DMS114 treated with DMSO at 0.1 percent for 48 hours (cell line): ENCODE measurements at regions not wholly inside any gene's neighbourhood (a gene's known extent, or its start where the extent isn't known, plus 50 kb on each side); places are given as distances from the start of the nearest gene placed in this dataset.

Experiments used
- DNase-seq: peaks from one replicate; lab custom pipeline; 2025; ENCODE audit not compliant: unreplicated experiment; lab: John Stamatoyannopoulos, UW

DNA sequence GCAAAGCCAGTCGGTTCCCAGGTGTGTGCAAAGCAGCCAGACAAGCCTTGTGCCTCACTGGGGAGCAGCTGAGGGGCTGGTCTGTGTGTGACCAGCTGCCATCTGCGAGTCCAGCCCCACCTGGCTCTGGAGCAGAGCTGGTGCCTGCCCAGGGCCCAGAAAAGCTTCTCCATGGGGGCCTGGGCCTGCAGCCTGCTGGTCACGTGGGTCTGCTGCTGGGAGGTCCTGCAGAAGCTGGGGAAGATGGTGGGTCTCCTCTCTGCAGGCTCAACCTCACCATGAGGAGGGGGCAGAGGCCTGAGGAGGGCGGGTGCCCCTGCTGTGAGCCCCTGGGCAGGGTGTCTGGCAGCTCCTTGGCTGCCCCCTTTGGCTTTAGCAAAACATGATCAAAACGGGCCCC is 71.9 kb downstream of the ENGASE start:
- no peak for DNase-seq

DNA sequence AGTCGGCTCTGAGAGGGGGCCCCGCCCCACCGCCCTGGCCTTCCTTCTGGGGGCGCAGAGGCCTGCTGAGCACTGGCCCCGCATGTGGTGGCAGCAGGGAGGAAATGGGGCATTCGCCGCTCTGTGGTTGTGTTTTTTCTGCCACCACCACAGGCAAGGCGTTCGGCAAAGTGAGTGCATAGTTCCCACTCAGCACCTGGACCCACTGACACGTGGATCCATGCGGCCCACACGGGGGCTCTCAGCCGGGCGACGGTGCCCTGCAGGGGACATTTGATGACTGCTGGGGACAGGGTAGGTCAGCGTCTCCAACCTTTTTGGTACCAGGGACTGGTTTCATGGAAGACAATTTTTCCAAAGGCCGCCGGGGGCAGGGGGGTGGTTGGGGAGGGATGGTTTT is 70.9 kb downstream of the ENGASE start:
- no peak for DNase-seq

DNA sequence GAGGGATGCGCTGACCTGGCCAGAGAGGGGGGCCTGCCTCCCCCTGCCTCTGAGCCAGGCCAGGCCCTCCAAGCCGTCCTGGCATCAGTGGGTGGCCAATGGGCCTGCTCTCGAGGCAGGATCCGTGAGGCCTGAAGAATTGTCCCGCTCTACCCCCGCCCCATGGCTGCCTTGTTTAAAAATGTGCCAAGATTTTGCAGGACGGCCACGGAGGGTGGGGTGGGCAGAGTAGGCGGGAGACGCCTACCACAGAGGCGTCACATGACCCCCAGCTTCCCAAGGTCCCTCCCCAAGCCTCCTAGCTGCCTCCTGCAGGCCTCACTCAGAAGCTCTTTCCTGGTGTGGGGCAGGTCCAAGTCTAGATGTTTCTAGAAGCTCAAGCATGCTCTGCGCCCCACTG is 69.5 kb downstream of the ENGASE start:
- DNase-seq: no peak

DNA sequence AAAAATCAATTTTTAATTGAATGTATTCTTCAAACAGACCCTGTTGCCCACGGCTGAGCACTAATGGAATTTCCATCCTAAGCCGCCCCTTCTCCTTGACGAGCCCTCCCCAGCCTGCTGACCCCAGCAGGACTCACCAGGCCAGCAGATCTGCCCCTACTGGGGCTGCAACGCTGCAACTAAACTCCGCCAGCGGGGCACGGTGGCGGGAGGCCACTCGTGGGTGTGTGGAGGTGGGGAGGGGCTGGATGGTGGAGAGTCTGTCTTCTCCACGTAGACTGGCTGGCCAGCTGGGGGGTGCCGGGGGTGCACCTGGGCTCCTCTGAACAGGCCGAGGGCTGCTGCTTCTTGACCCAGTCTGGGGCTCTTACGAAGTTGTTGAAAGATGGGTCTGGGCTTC is 67.8 kb downstream of the ENGASE start:
- no peak for DNase-seq

DNA sequence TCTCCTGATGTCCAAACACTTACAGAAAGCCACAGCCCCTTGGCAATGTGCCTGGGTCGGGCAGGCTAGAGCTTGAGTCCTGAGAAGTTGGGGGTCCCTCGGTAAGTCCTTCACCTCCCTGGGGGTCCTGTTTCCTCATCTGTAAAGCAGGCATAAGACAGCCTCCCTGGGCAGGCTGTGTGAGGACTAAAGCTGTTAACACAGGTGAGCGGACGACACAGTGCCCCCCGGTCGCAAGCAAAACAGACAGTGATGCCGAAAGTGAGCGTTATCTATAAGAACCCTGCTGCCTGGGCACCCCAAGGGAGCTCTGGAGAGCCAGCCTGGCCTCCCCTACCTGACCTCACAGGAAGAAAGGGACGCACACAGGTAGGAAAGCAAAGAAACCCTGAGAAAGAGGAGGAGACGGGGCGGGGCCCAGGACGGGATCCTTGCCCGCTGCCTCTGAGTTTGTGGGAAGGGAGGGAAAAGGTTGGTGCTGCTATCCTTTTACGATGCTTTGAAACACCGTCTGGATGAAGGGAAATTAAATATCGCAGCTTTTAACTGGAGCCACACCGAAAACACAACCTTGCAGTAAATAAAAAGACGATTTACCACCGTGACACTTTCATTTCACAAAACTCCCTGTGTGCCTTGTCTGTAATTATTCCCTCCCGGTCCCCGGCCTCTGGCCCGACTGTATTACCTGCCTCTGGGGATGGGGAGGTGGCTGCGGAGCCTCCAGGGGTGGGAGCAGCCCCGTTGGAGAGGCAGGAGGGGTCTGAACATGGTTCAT is 67.1 kb downstream of the ENGASE start:
- DNase-seq: no peak

DNA sequence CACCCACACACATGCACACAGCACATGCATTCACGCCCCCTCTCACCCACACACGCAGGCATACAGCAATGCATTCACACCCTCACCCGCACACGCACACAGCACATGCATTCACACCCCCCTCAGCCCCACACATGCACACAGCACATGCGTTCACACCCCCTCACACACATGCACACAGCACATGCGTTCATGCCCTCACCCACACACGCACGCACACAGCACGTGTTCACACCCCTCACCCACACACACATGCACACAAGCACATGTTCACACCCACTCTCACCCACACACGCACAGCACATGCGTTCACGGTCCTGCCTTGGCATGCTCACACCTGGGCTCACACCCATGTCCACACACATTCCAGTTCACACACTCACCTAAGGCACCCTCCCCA is 64.2 kb downstream of the ENGASE start:
- DNase-seq: no peak

DNA sequence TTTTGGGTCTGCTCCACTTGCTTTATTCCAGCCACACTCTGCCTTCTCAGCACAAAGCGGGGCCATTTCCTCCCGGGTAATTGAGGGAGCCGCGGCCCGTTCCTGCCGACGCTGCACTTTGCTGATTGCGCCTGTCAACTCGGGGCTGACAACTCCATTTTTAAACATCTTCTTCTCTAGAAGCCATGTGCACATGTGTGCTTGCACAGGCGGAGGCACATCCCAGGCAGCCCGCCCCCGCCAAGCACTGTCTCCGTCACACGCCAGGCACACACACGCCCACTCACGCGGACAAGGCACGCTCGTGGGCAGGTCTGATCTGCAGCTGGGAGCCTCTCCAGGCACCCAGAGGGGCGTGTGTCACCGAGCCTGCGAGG is 63.2 kb downstream of the ENGASE start:
- DNase-seq: no peak

DNA sequence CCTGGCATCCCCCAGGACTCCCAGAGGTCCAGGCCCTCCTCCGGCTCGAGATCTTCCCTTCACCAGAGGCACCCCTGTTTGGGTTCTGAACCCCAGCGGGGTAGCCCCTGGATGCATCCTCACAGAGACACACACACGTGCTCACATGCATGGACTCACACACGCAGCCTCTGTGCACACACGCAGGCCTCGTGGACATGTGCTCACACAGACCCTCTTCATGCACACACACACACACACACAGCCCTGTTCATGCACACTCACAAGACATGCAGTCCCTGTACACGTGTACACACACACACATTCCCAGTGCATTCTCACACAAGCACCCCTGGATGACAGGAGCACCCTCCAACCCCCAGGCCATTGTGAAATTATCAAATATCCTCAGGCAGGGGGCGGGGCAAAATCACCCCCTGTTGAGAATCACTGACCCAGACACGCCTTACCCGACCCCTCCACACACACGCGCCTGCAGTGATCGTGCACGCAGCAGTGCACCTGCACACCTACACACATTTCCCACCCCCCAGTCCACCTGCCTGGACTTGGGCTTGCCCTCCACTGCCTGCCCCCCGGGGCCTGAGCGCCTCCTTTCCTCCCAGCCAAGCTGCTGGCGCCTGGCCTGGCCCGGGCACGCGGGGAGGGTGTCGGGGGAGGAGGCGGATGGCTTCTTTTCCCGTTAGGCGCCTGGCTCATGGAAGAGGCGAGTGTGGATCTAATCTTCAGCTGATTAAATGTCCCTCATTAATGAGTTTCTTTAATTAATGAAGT is 62.6 kb downstream of the ENGASE start:
- no peak for DNase-seq

DNA sequence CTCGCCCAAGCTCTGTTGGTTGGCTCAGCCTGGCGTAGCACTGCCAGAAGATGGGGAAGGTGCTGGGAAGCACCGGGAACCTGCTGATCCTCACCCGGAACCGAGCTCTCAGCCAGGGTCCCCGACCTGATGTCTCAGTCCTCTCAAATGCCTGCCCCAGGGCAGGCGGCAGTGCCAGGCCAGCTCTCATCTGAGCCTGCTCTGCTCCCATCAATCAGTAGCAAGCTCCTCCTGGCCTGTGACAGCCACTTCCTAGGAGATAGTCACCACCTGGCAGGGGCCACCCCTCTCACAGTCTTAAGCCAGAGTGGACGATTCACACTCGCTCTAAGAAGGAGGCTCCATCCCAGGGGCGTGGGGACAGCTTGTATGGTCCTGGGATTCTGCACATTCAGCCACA is 62.0 kb downstream of the ENGASE start:
- no peak for DNase-seq
